Dedifferentiated amniotic fluid mesenchymal stem cell (primary cell): ENCODE measurements at regions not wholly inside any gene's neighbourhood (a gene's known extent, or its start where the extent isn't known, plus 50 kb on each side); places are given as distances from the start of the nearest gene placed in this dataset.
"Not testable (repeated sequence)": the region's sequence is repeated elsewhere in the genome, so short reads cannot be mapped to it uniquely, and the experiment has no call there.

Source experiments
- DNase-seq: peaks from one replicate; pipeline ENCODE4 v3.0.0-alpha.2; 2016; ENCODE audit errors: extremely low spot score

DNA sequence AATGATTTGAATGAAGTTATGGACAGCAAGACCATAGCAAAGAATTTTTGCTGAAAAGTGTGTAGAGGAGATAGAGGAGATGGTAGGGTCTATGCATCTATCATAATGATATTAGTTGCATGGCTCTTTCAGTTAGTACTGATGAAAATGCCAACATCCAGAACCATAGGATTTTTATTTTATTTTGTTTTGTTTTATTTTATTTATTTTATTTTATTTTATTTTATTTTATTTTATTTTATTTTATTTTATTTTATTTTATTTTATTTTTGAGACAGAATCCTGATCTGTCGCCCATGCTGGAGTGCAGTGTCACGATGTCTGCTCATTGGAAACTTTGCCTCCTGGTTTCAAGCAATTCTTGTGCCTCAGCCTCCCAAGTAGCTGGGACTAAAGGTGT lies 1021.1 kb upstream of the ZEB2 start:
- DNase-seq, result no peak

DNA sequence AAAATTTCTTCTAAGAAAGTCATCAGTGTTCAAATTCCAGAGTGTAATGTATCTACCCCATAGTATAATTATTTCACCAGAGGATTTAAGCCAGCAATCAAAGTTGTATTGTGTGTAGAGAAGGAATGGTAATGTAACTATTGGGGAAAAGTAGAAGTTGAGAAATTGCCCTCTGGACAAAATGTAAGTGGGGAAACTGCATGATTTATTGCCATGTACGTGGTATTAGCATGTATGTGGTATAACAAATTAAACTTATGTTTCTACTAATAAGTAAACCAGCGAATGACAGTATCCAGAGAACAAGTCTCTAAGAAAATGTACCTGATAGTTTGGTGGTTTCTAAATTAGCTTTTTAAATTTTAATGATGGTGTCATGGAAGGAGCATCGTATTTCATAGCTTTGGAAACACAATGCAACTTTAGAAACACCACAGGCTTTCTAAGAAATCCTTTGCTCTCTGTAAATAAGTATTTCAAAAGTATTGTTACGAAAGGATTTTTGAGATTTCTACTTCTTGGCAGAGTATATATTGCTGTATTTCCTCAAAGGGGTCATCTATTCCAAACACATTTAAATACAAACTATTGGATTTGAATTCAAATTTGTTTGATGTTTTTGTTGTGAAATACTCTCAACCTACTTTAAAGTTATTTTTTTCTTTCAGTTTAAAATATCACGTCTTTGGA lies 1018.9 kb upstream of the ZEB2 start:
- DNase-seq, result no peak

DNA sequence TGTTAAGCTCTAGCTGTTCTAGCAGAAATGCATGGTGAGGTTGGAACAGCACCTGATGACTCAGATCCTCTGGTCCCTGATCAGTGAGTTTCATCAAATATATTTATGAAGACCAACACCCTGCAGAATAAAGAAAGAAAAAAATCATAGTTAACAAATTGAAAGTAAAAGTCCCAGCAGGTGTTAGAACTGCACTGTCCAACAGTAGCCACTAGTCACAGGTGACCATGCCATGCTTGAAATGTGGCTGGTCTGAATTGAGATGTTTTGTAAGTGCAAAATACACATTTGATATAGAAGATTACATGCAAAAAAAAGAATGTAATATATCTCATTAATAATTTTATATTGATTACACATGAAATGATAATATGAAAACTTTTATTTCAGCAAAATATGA lies 1010.7 kb upstream of the ZEB2 start:
- no peak for DNase-seq

DNA sequence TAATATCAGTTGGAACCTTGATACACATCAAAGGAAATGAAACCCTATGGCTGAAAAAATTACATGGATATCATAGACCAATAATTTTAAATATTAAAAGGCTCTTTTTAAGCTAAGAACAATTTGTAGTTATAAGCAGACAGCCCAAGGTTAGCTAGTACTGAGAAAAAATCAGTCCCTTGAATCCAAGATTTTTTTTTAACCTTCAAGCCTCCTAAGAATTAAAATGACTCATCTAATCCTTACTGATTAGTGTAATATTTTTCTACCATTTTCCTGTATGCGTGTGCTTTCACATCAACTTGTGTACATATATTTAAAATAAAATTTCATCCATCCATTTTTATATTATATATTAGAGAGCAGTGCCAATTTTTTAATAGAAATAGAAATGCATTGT lies 1004.9 kb upstream of the ZEB2 start:
- DNase-seq, result no peak

DNA sequence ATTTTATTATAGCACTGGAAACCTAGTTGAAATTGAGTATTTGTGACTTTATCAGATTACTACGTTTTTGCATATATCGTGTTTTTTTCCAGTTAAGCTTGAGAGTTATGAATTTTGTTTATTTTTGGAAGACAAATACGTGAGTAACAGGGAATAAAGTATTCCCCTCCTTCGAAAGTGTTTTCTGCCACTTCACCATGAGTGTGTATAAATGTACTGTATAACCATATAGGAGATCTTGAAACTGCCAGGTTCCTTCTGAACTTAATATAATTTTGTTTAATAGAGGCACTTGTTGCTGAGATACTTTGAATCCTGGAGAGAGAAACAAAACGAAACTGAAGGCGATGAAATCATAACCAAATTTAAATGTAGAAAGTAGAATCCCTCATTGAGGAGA lies 1004.4 kb upstream of the ZEB2 start:
- DNase-seq, result no peak

DNA sequence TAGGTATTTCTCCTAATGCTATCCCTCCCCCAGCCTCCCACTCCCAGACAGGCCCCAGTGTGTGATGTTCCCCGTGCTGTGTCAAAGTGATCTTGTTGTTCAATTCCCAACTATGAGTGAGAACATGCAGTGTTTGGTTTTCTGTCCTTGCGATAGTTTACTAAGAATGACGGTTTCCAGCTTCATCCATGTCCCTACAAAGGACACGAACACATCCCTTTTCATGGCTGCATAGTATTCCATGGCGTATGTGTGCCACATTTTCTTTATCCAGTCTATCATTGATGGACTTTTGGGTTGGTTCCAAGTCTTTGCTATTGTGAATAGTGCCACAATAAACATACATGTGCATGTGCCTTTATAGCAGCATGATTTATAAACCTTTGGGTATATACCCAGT lies 999.3 kb upstream of the ZEB2 start:
- DNase-seq, result not testable (repeated sequence)

DNA sequence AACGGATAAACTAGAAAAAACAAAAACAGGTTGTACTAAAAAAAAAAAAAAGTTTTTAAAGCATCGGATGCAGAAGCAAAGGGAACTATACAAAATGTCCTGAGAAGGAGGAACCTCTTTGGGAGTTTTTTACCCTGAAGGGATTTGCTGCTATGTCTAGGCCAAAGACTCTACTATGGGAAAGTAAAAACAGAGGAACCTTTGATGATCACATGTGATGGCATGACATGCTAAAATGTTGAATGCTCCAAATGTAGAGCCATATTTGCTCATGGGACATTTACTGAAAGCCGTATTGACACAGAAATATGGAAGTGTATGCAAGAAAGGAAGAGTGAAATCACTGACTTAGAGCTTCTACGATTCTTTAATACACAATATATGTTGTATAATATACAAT lies 992.0 kb upstream of the ZEB2 start:
- no peak for DNase-seq

DNA sequence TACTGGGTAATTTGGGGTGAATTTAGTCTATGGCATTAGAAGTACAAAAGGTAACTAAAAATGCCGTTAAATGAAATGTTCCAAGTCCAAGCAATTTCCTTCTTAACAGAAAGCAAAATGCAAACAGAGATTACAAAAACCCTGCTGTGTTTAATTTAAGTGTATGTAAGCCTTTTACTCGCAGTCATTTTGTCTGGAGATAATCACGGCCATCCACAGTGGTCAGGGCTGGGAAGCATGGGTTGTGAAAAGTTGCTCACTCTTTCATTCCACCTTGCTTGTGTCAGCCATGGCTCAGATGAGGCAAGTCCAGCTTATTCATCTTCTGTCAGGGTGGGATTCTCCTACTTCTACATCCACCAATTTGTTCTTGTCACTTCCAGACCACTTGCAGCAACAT lies 983.6 kb upstream of the ZEB2 start:
- DNase-seq, result no peak

DNA sequence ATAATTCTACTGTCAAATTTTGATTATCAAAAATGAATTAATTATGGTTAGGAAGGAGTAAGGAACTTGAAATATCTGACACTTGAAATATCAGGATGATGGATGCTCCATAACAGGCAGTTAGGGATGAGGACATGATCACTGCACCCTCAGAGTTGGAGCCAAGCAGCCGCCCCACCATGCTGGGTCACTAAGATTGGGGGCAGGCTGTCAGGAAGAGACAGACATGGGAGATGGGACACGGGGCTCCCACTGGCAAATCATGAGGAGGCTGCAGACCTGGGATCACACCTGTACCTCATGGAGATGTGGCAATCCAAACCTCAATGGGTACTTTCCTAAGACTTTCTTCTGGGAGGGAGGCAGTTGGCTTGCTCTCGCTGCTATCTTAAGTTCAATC lies 982.0 kb upstream of the ZEB2 start:
- DNase-seq, result no peak

DNA sequence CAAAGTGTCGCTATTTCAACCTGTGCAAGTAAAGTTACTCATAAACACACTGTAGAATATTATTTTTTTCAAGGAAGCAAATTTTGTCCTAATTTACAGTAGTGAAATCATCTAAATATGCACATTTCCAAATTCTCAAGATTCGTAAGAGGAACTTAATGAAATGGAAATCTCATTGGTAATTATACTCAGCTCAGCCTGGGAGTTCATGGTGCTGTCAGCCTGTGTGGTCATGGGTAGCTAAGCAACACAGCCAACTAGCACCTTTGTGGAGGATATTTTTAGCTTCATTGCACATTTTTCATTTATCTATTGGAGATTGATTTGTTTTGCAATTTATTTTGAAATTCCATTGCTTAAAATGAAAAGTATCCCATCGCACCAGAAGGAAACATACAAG lies 975.7 kb upstream of the ZEB2 start:
- no peak for DNase-seq

DNA sequence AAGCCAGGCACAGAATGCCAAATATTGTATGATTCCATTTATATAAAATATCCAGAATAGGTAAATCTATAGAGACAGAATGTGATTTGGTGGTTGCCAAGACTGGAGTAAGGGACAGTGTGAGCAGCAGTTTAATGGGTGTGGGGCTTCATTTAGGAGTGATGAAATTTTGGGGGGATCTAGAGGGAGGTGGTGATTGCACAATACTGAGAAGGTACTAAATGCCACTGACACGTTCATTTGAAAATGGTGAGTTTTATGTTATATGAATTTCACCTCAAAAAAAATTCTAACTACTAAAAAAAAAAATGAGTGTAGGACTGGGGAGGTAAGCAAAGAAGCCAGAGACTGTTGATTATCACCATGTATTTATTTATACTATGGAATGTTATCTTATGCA lies 974.5 kb upstream of the ZEB2 start:
- no peak for DNase-seq

DNA sequence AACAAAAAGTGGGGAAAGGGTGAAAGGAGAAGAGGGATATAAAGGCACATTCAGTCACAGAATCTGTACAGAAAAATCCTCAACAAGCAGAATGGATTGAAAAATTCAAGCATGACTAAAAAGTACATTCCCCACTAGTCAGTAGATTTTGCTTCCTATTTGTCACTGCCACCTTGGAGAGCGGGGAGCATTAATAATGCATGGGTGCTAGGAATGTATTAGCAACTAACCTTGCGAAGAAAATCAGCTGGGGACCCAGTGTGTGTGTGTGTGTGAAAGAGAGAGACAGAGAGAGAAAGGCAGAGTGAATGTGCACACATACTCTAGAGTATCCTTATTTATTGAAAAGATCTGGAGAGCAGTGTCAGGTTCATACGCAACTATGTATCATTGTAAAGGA lies 968.7 kb upstream of the ZEB2 start:
- DNase-seq, result no peak

DNA sequence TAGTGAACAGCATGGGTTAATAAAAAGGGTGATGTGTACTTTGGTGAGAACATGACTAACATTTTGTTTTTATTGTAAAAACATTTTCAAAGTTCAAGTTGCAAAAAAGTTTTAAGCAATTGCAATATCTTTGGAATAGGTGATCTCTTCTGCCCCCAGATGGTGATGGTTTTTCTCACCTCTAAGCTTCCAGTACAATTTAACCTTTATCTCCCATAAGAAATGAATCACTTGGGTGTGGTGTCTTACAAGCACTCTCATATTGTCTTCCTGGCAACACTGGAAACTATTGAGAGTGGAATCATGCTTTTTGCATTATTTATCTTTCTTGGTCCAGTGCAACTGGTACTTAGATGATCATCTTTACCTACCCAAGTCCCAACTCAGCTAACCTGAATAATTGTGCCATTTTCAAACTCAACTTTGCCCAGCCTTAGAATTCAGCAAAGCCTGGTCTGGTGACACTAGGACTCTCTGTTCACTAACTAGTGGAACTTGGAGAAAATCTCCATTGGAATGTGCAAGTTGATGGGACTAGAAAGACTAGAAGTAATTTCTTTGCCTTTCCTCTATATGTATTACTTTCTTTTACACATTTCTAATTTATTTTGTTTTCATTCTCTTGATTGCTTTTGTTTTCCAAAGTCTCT lies 964.7 kb upstream of the ZEB2 start:
- peak; percentile 34 for DNase-seq

DNA sequence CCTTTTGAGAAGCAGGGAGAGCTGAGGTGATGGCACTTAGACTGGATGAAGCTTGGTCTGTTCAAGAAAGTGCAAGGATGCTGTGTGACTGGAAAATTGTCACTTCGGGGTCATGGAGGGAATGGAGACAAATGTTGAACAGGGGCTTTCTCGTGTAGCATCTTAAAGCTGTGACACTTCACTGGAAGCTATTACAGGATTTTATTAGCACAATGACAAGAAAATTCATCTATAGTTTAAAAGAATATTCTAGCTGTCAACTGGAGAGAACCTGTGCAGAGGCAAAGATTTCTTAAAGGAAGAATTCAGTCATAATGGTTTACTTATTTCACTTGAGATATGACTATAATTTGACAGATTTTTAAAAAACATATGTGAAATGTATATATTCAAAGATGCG lies 963.9 kb upstream of the ZEB2 start:
- DNase-seq, result no peak

DNA sequence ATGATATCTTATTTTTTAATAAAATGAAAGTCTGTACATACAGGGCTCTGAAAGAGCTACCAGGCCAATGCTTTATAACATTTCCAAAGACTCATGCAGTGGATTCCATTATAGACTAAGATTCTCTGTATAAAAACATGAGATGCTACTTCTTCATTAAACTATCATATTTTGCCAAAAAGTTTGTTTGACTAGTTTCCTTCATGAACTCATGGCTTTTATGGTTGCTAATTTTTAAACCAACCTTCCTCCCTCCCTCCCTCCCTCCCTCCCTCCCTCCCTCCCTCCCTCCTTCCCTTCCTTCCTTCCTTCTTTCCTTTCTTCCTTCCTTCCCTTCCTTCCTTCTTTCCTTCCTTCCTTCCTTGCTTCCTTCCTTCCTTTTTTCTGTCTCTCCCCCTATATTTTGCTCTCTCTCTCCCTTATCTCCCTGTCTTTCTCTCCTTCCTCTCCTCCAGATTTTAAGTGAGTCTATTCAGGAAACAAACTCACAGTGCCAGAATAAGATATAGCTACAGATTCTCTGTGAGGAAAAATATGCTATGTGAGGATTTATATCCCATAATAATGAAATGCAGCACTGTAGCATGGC lies 961.5 kb upstream of the ZEB2 start:
- no peak for DNase-seq

DNA sequence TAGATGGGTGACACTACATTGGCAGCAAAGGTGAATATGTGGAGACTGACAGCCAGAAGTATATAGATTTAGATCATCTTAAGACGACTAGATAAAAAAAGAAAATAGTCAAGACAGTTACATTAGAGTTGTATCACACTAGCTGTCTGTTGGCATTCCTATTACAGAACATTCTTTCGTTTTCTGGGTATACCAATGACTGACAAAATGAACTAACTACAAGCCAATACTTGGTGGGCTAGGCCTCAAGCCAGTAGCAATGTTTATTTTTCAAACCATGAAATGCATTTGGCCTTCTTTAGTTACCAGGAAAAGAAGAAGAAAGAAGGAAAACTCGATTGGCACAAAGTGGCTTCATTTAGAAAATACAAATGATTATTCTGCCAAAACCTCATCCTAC lies 944.9 kb upstream of the ZEB2 start:
- no peak for DNase-seq

DNA sequence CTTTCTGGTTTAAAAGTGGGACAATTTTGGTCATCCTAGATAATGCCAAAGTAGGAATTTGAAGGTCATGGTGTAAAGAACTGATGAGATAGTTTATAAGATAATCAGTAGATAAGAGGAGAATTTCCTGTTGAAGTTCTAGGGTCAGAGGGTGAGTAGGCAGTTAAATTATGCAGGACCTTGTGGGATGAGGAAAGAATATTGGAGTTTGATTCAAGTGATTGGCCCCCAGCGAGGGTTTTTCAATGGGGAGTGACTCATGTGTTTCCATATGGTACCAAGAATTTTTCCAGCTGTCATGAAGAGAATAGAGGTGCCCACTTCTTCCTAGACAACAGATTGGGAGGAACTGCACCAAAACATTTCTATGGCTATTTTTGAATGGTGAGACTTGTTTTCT lies 940.2 kb upstream of the ZEB2 start:
- no peak for DNase-seq

DNA sequence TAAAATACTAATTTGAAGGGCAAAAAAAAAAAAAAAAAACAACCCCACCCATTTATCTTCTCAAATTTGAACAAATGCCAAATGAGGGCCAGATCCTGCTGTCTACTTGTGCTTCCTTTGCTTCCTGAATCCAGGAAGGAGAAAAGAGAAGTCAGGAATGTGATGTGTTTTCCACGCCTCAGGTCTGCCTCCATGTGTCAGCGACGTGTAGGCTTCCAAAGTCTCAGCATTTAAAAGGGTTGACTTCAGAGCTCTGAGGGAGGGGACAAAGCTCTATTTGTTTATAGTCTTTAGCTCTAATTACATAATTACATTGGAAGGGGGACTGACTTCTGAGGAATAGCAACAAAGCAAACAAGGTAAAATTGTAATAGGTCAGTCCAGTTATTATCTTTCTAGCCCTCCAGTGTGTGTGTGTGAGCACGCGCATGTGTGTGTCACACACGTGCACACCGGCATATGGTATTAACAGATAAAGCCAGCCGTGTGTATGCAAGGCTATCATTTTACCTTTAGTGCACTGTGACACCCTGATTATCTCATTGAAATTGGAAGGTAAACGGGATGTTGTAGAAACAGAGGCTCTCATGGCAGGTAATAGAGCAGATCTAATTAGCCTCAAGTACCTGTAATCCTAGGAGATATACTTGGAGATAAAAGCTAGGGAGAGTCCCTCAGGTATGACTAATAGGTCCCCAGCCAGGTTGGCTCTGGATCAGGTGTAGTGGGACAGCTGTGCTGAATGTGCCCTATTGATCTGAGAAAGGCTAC lies 911.4 kb upstream of the ZEB2 start:
- no peak for DNase-seq

DNA sequence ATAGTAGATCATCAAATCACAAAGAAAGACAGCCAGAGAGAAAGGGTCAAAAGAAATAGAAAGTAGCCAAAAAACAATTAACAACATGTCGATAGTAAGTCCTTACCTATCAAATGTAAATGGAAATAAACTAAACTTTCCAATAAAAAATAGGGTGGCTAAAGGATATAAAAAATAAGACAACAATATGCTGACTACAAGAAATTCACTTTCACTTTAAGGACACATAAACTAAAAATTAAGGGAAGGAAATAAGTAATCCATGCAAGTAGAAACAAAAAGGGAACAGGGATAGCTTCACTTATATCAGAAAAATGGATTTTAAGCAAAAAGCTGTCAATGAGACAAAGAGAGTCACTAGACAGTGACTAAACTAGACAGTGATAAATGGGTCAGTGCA lies 903.9 kb upstream of the ZEB2 start:
- DNase-seq, result no peak

DNA sequence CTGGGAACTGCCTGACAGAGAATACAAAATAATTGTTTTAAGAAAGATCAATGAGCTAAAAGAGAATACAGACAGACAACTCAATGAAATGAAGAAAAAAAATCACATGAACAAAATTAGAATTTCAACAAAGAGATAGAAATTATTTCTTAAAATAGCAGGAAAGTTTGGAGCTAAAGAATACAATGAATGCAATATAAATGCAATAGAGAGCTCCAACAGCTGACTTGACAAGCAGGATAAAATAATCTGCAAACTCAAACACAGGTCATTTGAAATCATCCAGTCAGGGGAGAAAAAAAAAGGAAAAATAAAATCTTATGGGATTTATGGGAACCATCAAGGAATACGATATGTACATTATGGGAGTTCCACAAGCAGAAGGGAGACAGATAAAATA lies 902.7 kb upstream of the ZEB2 start:
- DNase-seq, result no peak

DNA sequence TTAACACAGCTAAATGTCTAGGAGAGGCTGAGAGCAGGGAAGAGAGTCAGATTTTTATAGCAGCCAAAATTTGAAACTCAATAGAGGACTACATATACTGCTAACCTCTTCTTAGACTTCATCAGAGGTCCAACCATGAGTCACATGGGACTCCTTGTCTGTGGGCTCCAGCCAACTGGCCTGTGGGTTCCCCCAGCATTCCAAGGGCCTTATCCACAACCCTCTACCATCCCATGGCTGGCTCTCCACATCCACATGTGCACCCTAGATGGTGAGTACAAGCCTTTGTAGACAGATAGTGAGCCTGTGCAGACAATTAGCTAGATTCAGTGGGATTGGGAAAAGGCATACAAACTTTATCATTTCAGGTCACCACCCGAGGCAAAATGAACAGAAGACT lies 901.9 kb upstream of the ZEB2 start:
- no peak for DNase-seq

DNA sequence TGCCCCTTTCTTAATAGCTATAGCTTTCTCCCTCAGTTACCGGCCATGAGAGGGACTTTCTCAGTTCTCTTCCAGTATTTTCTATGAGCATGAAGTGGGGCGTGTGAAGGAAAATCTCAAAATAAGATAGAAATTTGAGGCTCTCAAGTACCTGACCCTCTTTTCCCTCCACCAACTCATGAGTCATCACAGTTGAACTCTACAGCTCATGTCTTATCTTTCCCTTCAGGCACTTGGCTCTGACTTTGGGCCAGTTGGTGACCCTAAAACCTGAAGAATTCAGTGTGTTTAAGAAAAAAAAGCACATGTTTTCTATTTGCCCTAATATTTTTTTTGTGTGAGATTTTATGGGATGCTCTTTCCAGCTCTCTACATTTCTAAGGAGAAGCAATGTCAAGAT lies 896.7 kb upstream of the ZEB2 start:
- DNase-seq, result no peak

DNA sequence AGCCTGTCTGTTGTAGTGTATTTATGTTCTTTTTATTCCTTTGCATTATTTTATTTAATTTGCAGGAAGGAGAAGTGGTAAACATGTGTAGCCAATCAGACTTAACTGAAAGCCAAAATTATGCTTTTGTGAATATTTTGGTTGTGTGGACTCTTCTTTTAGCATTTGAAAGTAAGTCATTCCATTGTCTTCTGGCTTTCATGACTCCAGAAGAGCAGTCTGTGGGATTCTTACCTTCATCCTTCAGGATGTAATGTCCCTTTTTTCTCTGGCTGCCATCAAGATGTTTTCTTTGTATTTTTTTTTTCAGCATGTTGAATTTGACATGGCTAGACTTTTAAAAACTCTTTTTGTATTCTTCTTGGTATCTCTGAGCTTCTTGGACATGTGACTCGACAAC lies 895.2 kb upstream of the ZEB2 start:
- no peak for DNase-seq
